ENCODE measurements at regions not wholly inside any gene's neighbourhood (a gene's known extent, or its start where the extent isn't known, plus 50 kb on each side); places are given as distances from the start of the nearest gene placed in this dataset.
A peak's percentile ranks its signal among the peaks of the same experiment; 100 is the strongest.

- peaks cover 6% of the 10 kb centered on the region for H3K9me3 Mint-ChIP-seq
- peak; percentile 34 for DNase-seq
- CTCF ChIA-PET: interaction anchor here (0.9 to 1.1 kb wide), 2 partner anchors 8 to 158 kb away, joined by 3 to 5 read pairs; no protein-coding TSS in a partner anchor
- no peaks in the 10 kb centered on the region for H3K27me3 Mint-ChIP-seq (ENCODE audit: low read depth)
- intact Hi-C loops (cut with micrococcal nuclease): loop anchor here (1.0 kb wide), 2 partner anchors 8 to 48 kb away; no protein-coding TSS in a partner anchor
- no peak overlapping the region for H3K27ac Mint-ChIP-seq
- H3K4me3 Mint-ChIP-seq: no peak overlapping the region
- H3K36me3 Mint-ChIP-seq (ENCODE audit: low read depth): peaks cover 2% of the 10 kb centered on the region
- peaks cover 28% of the 10 kb centered on the region for H3K4me1 Mint-ChIP-seq (ENCODE audit: low read depth)
These were observed 60.1 kb upstream of the DUSP10 start for GRCh38 chr1:221801773-221802516.

DNA sequence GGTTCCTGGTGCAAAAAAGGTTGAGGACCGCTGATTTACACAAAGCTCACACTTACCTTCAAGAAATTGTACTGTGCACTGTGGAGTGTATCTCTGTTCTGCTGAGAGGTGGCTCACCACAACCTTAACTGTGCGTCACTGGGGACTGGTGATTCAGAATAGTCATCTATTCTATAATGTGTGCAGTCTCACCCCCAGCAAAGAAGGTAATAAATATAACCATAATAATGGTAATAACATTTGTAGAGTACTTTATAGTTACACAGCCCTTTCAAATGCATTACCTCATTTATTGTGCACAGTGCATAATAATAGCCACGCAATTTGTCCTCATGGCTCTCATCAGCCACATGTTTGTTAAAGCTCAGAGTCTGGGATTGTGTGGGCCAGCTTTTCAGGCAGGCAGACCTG, 59.4 kb upstream of the DUSP10 start:
- intact Hi-C loops (cut with micrococcal nuclease): no loop called here
- Mint-ChIP-seq H3K4me1 (ENCODE audit: low read depth) (peaks cover 29% of the 10 kb centered on the region), H3K27me3 (ENCODE audit: low read depth) (no peaks in the 10 kb centered on the region), H3K9me3 (peaks cover 6% of the 10 kb centered on the region), H3K27ac (no peak overlapping the region), H3K4me3 (no peak overlapping the region), H3K36me3 (ENCODE audit: low read depth) (peaks cover 2% of the 10 kb centered on the region)
- no peak for DNase-seq
- CTCF ChIA-PET: interaction anchor here (0.9 kb wide), 1 partner anchor 9 kb away, joined by 3 read pairs; no protein-coding TSS in a partner anchor

GRCh38 chr1:221800831-221801230, 58.9 kb upstream of the DUSP10 start:
- H3K27ac Mint-ChIP-seq: no peak overlapping the region
- DNase-seq: no peak
- peaks cover 29% of the 10 kb centered on the region for H3K4me1 Mint-ChIP-seq (ENCODE audit: low read depth)
- peaks cover 2% of the 10 kb centered on the region for H3K36me3 Mint-ChIP-seq (ENCODE audit: low read depth)
- H3K4me3 Mint-ChIP-seq: no peak overlapping the region
- intact Hi-C loops (cut with micrococcal nuclease): no loop called here
- H3K9me3 Mint-ChIP-seq: peaks cover 6% of the 10 kb centered on the region
- H3K27me3 Mint-ChIP-seq (ENCODE audit: low read depth): no peaks in the 10 kb centered on the region
- CTCF ChIA-PET: interaction anchor here (0.9 to 1.2 kb wide), 2 partner anchors 9 to 36 kb away, joined by 3 read pairs; no protein-coding TSS in a partner anchor

DNA sequence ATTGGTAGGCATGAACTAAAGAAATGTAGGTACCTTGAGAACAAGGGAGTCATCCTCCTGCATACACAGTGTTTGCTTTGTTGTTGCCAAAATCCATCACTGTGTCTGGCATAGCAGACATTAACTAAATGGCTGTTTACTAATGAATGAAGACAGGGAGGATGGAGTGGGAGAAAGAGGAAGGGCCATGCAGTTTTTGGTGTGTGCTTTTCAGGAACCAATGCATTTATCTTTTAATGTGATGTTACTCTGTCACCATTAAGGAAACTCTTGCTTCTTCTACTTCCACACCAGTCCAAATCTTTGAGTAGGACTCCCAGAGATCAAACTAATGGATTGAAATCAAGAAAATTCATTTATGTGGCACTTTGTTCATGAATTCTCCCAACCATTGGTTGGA, 55.6 kb upstream of the DUSP10 start:
- no peak for DNase-seq
- H3K27ac Mint-ChIP-seq: no peak overlapping the region
- CTCF ChIA-PET: no interaction called here
- no peak overlapping the region for H3K4me3 Mint-ChIP-seq
- no peaks in the 10 kb centered on the region for H3K27me3 Mint-ChIP-seq (ENCODE audit: low read depth)
- peaks cover 6% of the 10 kb centered on the region for H3K9me3 Mint-ChIP-seq
- peaks cover 44% of the 10 kb centered on the region for H3K4me1 Mint-ChIP-seq (ENCODE audit: low read depth)
- intact Hi-C loops (cut with micrococcal nuclease): no loop called here
- peaks cover 2% of the 10 kb centered on the region for H3K36me3 Mint-ChIP-seq (ENCODE audit: low read depth)

GRCh38 chr1:221796700-221797099, 54.8 kb upstream of the DUSP10 start:
- Mint-ChIP-seq H3K27me3 (ENCODE audit: low read depth) (no peaks in the 10 kb centered on the region), H3K27ac (no peak overlapping the region), H3K4me1 (ENCODE audit: low read depth) (peaks cover 41% of the 10 kb centered on the region), H3K4me3 (no peak overlapping the region), H3K36me3 (ENCODE audit: low read depth) (peaks cover 2% of the 10 kb centered on the region), H3K9me3 (peaks cover 6% of the 10 kb centered on the region)
- intact Hi-C loops (cut with micrococcal nuclease): no loop called here
- CTCF ChIA-PET: interaction anchor here (0.6 kb wide), 1 partner anchor 532 kb away, joined by 3 read pairs; no protein-coding TSS in a partner anchor
- no peak for DNase-seq

DNA sequence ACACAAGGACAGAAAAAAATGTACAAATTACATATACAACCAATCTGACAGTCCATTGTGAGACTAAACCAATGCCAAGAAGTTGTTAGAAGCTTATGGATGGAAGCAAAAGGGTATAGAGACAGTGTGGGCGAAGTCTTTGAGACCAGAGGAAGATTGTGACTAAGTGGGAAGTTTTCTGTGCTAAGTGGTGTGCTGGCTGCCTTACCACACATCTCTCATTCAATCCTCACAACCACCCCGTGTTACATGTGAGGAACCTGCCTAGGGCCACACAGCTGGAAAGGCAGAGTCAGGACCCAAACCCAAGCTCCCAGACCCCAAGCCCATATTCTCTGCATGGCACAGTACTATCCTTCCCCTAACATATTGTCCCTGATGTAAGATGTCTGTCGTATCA, 53.5 kb upstream of the DUSP10 start:
- peaks cover 2% of the 10 kb centered on the region for H3K36me3 Mint-ChIP-seq (ENCODE audit: low read depth)
- DNase-seq: peak; percentile 28
- H3K9me3 Mint-ChIP-seq: peaks cover 5% of the 10 kb centered on the region
- no peaks in the 10 kb centered on the region for H3K27me3 Mint-ChIP-seq (ENCODE audit: low read depth)
- CTCF ChIA-PET: interaction anchor here (2.8 kb wide), 1 partner anchor 17 kb away, joined by 10 read pairs; no protein-coding TSS in a partner anchor
- peak overlapping the region; percentile 88 for H3K27ac Mint-ChIP-seq
- H3K4me3 Mint-ChIP-seq: no peak overlapping the region
- intact Hi-C loops (cut with micrococcal nuclease): loop anchor here (2.0 kb wide), 1 partner anchor 13 kb away; no protein-coding TSS in a partner anchor
- peaks cover 40% of the 10 kb centered on the region for H3K4me1 Mint-ChIP-seq (ENCODE audit: low read depth)

DNA sequence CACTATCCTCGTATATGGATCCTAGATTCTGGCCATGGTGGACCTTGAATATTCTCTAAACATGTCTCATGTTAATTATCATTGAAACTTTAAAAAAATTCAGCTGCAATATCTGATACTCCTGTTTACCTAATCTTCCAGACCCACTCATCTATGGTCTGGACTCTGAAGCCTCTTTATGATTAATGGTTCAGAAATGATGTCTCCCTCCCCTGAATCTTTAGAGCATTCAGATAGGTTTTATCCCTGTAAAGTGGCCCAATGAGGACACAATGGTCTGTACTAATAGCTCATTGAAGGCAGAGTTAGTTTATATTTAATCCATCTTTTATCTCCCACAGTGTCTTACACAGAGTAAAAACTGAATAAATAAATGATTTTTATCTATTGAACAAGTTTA, 53.0 kb upstream of the DUSP10 start:
- peaks cover 2% of the 10 kb centered on the region for H3K36me3 Mint-ChIP-seq (ENCODE audit: low read depth)
- H3K4me3 Mint-ChIP-seq: no peak overlapping the region
- H3K27ac Mint-ChIP-seq: peak overlapping the region; percentile 88
- intact Hi-C loops (cut with micrococcal nuclease): loop anchor here (1.0 to 2.0 kb wide), 14 partner anchors 7 to 1395 kb away; partner anchors contain the start of gene DUSP10
- peaks cover 4% of the 10 kb centered on the region for H3K9me3 Mint-ChIP-seq
- no peaks in the 10 kb centered on the region for H3K27me3 Mint-ChIP-seq (ENCODE audit: low read depth)
- CTCF ChIA-PET: interaction anchor here (2.8 kb wide), 1 partner anchor 17 kb away, joined by 10 read pairs; no protein-coding TSS in a partner anchor
- H3K4me1 Mint-ChIP-seq (ENCODE audit: low read depth): peaks cover 40% of the 10 kb centered on the region
- DNase-seq: no peak

DNA sequence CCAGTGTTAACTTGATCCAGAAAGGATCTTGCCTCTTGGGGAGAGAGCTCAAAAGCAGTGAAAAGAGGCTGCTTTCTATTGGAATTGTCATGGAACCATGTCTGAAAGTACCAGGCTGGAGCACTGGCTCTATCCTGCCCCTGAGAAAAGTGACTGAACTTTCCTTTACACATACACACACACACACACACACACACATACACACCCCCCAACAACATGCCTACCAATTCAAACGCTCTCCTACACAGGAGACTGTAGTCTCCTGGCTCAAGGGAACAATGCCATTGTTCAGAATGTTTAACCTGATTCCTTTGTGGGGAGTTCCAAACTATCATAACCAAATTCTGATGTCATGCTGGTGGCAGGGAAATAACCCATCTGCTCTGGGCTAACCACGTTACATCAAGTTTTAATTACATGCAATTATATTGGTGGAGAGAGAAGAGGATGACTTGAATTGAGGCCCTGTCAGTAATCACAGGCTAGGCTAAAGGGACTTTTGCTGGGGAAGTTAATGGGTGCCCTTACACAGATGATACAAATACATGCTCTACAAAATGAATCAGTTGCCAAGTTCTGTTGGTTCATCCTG, 52.3 kb upstream of the DUSP10 start:
- H3K4me3 Mint-ChIP-seq: peak overlapping the region; percentile 17
- DNase-seq: peak; percentile 73
- CTCF ChIA-PET: interaction anchor here (1.0 to 2.8 kb wide), 2 partner anchors 11 to 16 kb away, joined by 3 to 10 read pairs; no protein-coding TSS in a partner anchor
- no peaks in the 10 kb centered on the region for H3K27me3 Mint-ChIP-seq (ENCODE audit: low read depth)
- H3K36me3 Mint-ChIP-seq (ENCODE audit: low read depth): no peaks in the 10 kb centered on the region
- H3K9me3 Mint-ChIP-seq: no peaks in the 10 kb centered on the region
- intact Hi-C loops (cut with micrococcal nuclease): loop anchor here (1.0 to 2.0 kb wide), 14 partner anchors 8 to 1396 kb away; partner anchors contain the start of gene DUSP10
- peak overlapping the region; percentile 88 for H3K27ac Mint-ChIP-seq
- peaks cover 40% of the 10 kb centered on the region for H3K4me1 Mint-ChIP-seq (ENCODE audit: low read depth)

- Mint-ChIP-seq H3K36me3 (ENCODE audit: low read depth) (no peaks in the 10 kb centered on the region), H3K27ac (peak overlapping the region; percentile 84), H3K27me3 (ENCODE audit: low read depth) (no peaks in the 10 kb centered on the region), H3K4me1 (ENCODE audit: low read depth) (peaks cover 40% of the 10 kb centered on the region), H3K4me3 (no peak overlapping the region), H3K9me3 (no peaks in the 10 kb centered on the region)
- DNase-seq: peak; percentile 37
- CTCF ChIA-PET: interaction anchor here (1.0 to 2.8 kb wide), 2 partner anchors 10 to 16 kb away, joined by 3 to 10 read pairs; no protein-coding TSS in a partner anchor
- intact Hi-C loops (cut with micrococcal nuclease): loop anchor here (1.0 to 2.0 kb wide), 14 partner anchors 9 to 1397 kb away; partner anchors contain the start of gene DUSP10
These were observed 51.7 kb upstream of the DUSP10 start for GRCh38 chr1:221793439-221794078.

- CTCF ChIA-PET: no interaction called here
- Mint-ChIP-seq H3K4me3 (no peak overlapping the region), H3K9me3 (no peaks in the 10 kb centered on the region), H3K27me3 (ENCODE audit: low read depth) (no peaks in the 10 kb centered on the region), H3K27ac (no peak overlapping the region), H3K36me3 (ENCODE audit: low read depth) (no peaks in the 10 kb centered on the region), H3K4me1 (ENCODE audit: low read depth) (peaks cover 40% of the 10 kb centered on the region)
- DNase-seq: no peak
- intact Hi-C loops (cut with micrococcal nuclease): no loop called here
These were observed 50.0 kb upstream of the DUSP10 start for GRCh38 chr1:221791846-221792245.
